Keratinocyte (primary cell): ENCODE measurements at regions not wholly inside any gene's neighbourhood (a gene's known extent, or its start where the extent isn't known, plus 50 kb on each side); places are given as distances from the start of the nearest gene placed in this dataset.

Experiments used
- DNase-seq: peaks from one replicate; pipeline ENCODE4 v3.0.0-alpha.2; 2011; ENCODE audit warnings: low read depth, missing footprints, low spot score
- FAIRE-seq: peaks from 2 replicates; lab custom pipeline; 2011; peaks lifted over from hg19 to GRCh38; lab: Jason Lieb, UNC
- H2AFZ ChIP-seq: 2 replicates; pipeline ENCODE4 v1.6.0; 2012; ENCODE audit warnings: low read length, control low read depth, inconsistent platforms; ENCODE audit not compliant: control insufficient read depth
- H3K27ac ChIP-seq: 2 replicates; pipeline ENCODE4 v1.5.1; 2011; ENCODE audit warnings: low read length; ENCODE audit not compliant: control insufficient read depth, insufficient read depth
- H3K27me3 ChIP-seq: 3 replicates; pipeline ENCODE4 v1.6.0; 2011; ENCODE audit warnings: low read length; ENCODE audit not compliant: control insufficient read depth, insufficient read depth; ENCODE audit errors: extremely low read depth
- H3K36me3 ChIP-seq, 2 experiments: 2 replicates in 1 of 2; 3 replicates in 1 of 2; pipeline ENCODE4 v1.5.1; 2011; ENCODE audit warnings: low read length in 2 of 2, mild to moderate bottlenecking in 1 of 2; ENCODE audit not compliant: control insufficient read depth in 2 of 2, insufficient read depth in 2 of 2; ENCODE audit errors: extremely low read depth in 1 of 2
- H3K4me1 ChIP-seq: 3 replicates; pipeline ENCODE4 v1.5.1; 2011; ENCODE audit warnings: low read length; ENCODE audit not compliant: control insufficient read depth, insufficient read depth; ENCODE audit errors: extremely low read depth
- H3K4me2 ChIP-seq: 3 replicates; pipeline ENCODE4 v1.6.0; 2011; ENCODE audit warnings: low read depth, low read length; ENCODE audit not compliant: control insufficient read depth, insufficient read depth; ENCODE audit errors: extremely low read depth
- H3K4me3 ChIP-seq, 3 experiments: fragments of 200-600 bp in 1 of 3; sonication (generic) in 1 of 3; 2 replicates in 2 of 3; 3 replicates in 1 of 3; pipeline ENCODE4 v1.5.1; 2011 to 2016; ENCODE audit warnings: low read length in 3 of 3, mild to moderate bottlenecking in 3 of 3, control low read depth in 2 of 3, inconsistent platforms in 1 of 3, low read depth in 1 of 3, mixed read lengths in 1 of 3, mixed run types in 1 of 3, moderate library complexity in 1 of 3; ENCODE audit not compliant: control insufficient read depth in 2 of 3, insufficient read depth in 2 of 3; ENCODE audit errors: extremely low read depth in 1 of 3
- H3K79me2 ChIP-seq: 2 replicates; pipeline ENCODE4 v1.6.0; 2012; ENCODE audit warnings: low read length; ENCODE audit not compliant: control insufficient read depth, insufficient read depth
- H3K9ac ChIP-seq: 3 replicates; pipeline ENCODE4 v1.6.0; 2011; ENCODE audit warnings: low read length; ENCODE audit not compliant: control insufficient read depth, insufficient read depth; ENCODE audit errors: extremely low read depth
- H3K9me1 ChIP-seq: 3 replicates; pipeline ENCODE4 v1.6.0; 2011; ENCODE audit warnings: low read length; ENCODE audit not compliant: control insufficient read depth, insufficient read depth; ENCODE audit errors: extremely low read depth
- H3K9me3 ChIP-seq: 2 replicates; pipeline ENCODE4 v1.5.1; 2012; ENCODE audit warnings: low read depth, low read length; ENCODE audit not compliant: control insufficient read depth
- H4K20me1 ChIP-seq: 3 replicates; pipeline ENCODE4 v1.6.0; 2011; ENCODE audit warnings: low read length; ENCODE audit not compliant: control insufficient read depth, insufficient read depth; ENCODE audit errors: extremely low read depth
- CTCF ChIP-seq, 3 experiments: IDR thresholded peaks in 1 of 3; conservative IDR thresholded peaks in 1 of 3; optimal IDR thresholded peaks in 1 of 3; 2 replicates in 2 of 3; 3 replicates in 1 of 3; pipeline versions ENCODE3 to v1.5.1; 2011; ENCODE audit warnings: low read length in 3 of 3, mild to moderate bottlenecking in 3 of 3, moderate library complexity in 2 of 3, control low read depth in 1 of 3, inconsistent platforms in 1 of 3; ENCODE audit not compliant: insufficient read depth in 2 of 3; ENCODE audit errors: extremely low read depth in 1 of 3
- EZH2 ChIP-seq: IDR thresholded peaks from one replicate; pipeline ENCODE4 v1.6.1; 2012; ENCODE audit warnings: inconsistent platforms, mild to moderate bottlenecking, low read length, moderate library complexity
- dilution Hi-C: fragments of 300-500 bp; cut with MboI; formaldehyde crosslinking; loops from one replicate; pipeline ENCODE4 v1.7.0; 2020; ENCODE audit warnings: low sequenced_read_pairs; ENCODE audit not compliant: extremely low pct_ligation_motif_present

- FAIRE-seq (no peak), DNase-seq (no peak)
- no peaks in the 10 kb centered on the region for H4K20me1 ChIP-seq
- H3K36me3 ChIP-seq = no peaks in the 10 kb centered on the region
- dilution Hi-C loops = no loop called here
- H3K9me1 ChIP-seq = no peaks in the 10 kb centered on the region
- H3K4me1 ChIP-seq = no peaks in the 10 kb centered on the region
- no peaks in the 10 kb centered on the region for H3K27me3 ChIP-seq
- no peak overlapping the region for H3K9ac ChIP-seq
- no peak overlapping the region for H2AFZ ChIP-seq
- no peak overlapping the region for H3K27ac ChIP-seq
- no peak overlapping the region for H3K4me3 ChIP-seq
- TF ChIP-seq EZH2 (no peak), CTCF (optimal IDR thresholded peaks at IDR 0.05 in 1 of 3, IDR thresholded peaks at IDR 0.05 in 1 of 3, conservative IDR thresholded peaks at IDR 0.05 in 1 of 3; ENCODE audit: extremely low read depth in 1 of 3, insufficient read depth in 2 of 3, low read length in 3 of 3) (no peak)
- no peaks in the 10 kb centered on the region for H3K9me3 ChIP-seq
- no peak overlapping the region for H3K4me2 ChIP-seq
- no peaks in the 10 kb centered on the region for H3K79me2 ChIP-seq
Observed at GRCh38 chr15:53216036-53216435, 425.9 kb upstream of the ONECUT1 start.

- dilution Hi-C loops = no loop called here
- H3K4me2 ChIP-seq = no peak overlapping the region
- H3K27ac ChIP-seq = no peak overlapping the region
- no peaks in the 10 kb centered on the region for H3K36me3 ChIP-seq
- no peak for FAIRE-seq
- no peaks in the 10 kb centered on the region for H3K4me1 ChIP-seq
- H3K79me2 ChIP-seq = no peaks in the 10 kb centered on the region
- no peaks in the 10 kb centered on the region for H3K9me1 ChIP-seq
- H3K27me3 ChIP-seq = no peaks in the 10 kb centered on the region
- H3K9ac ChIP-seq = no peak overlapping the region
- no peaks in the 10 kb centered on the region for H4K20me1 ChIP-seq
- H2AFZ ChIP-seq = no peak overlapping the region
- DNase-seq = no peak
- no peak overlapping the region for H3K4me3 ChIP-seq
- TF ChIP-seq CTCF (optimal IDR thresholded peaks at IDR 0.05 in 1 of 3, IDR thresholded peaks at IDR 0.05 in 1 of 3, conservative IDR thresholded peaks at IDR 0.05 in 1 of 3; ENCODE audit: extremely low read depth in 1 of 3, insufficient read depth in 2 of 3, low read length in 3 of 3) = no peak
- no peak for TF ChIP-seq EZH2
- no peaks in the 10 kb centered on the region for H3K9me3 ChIP-seq
Observed at GRCh38 chr15:53213336-53213735, 423.2 kb upstream of the ONECUT1 start.
